Spinal cord (tissue), 9 donors: ENCODE measurements at regions not wholly inside any gene's neighbourhood (a gene's known extent, or its start where the extent isn't known, plus 50 kb on each side); places are given as distances from the start of the nearest gene placed in this dataset.

Experiments used
- DNase-seq, 6 donors: peaks; one replicate each; pipeline versions ENCODE4 v3.0.0 to v3.0.0-alpha.2; 2013 to 2015; ENCODE audit warnings: low spot score in 6 of 6, low read depth in 4 of 6
- H3K27ac ChIP-seq: one replicate; pipeline ENCODE4 v1.5.1; 2013; ENCODE audit warnings: low read depth, low read length, control low read depth
- H3K27me3 ChIP-seq: one replicate; pipeline ENCODE4 v1.6.1; 2013; ENCODE audit warnings: low read length; ENCODE audit not compliant: control insufficient read depth, insufficient read depth
- H3K36me3 ChIP-seq: one replicate; pipeline ENCODE4 v1.6.1; 2013; ENCODE audit warnings: low read length; ENCODE audit not compliant: control insufficient read depth, insufficient read depth
- H3K4me1 ChIP-seq: one replicate; pipeline ENCODE4 v1.6.1; 2013; ENCODE audit warnings: low read length; ENCODE audit not compliant: control insufficient read depth, insufficient read depth
- H3K4me3 ChIP-seq: one replicate; pipeline ENCODE4 v1.5.1; 2013; ENCODE audit warnings: low read depth, low read length, control low read depth
- H3K9me3 ChIP-seq: one replicate; pipeline ENCODE4 v1.6.1; 2013; ENCODE audit warnings: low read length; ENCODE audit not compliant: control insufficient read depth, insufficient read depth
- WGBS: methylation state at CpG from one replicate; pipeline ENCODE4 v1.1.5; 2013; ENCODE audit warnings: missing lambda C conversion rate; ENCODE audit not compliant: insufficient coverage; 5-methylcytosine and 5-hydroxymethylcytosine counted together
- donor health status: healthy.

- Histone ChIP-seq H3K4me3 (no peak overlapping the region), H3K27ac (no peak overlapping the region)
- WGBS = no CpG with 5 or more reads among the region's 1 CpG
Observed at GRCh38 chr4:166625018-166625637, 609.2 kb downstream of the SPOCK3 start.

GRCh38 chr4:166628454-166628853 lies 605.8 kb downstream of the SPOCK3 start:
- DNase-seq = peak in 1 of 6 donors; percentile 53
- H3K9me3 ChIP-seq = no peaks in the 10 kb centered on the region
- no peak overlapping the region for H3K4me3 ChIP-seq
- H3K27ac ChIP-seq = no peak overlapping the region
- WGBS = no CpG with 5 or more reads among the region's 2 CpGs
- no peaks in the 10 kb centered on the region for H3K36me3 ChIP-seq
- no peaks in the 10 kb centered on the region for H3K27me3 ChIP-seq
- H3K4me1 ChIP-seq = no peaks in the 10 kb centered on the region

More at GRCh38 chr4:166625018-166625637, 609.2 kb downstream of the SPOCK3 start:
- Histone ChIP-seq H3K4me1 (no peaks in the 10 kb centered on the region), H3K27me3 (no peaks in the 10 kb centered on the region), H3K36me3 (no peaks in the 10 kb centered on the region), H3K9me3 (no peaks in the 10 kb centered on the region)
- DNase-seq = no peak

- DNase-seq = no peak
- no peak overlapping the region for H3K27ac ChIP-seq
- H3K36me3 ChIP-seq = no peaks in the 10 kb centered on the region
- no peaks in the 10 kb centered on the region for H3K27me3 ChIP-seq
- no peaks in the 10 kb centered on the region for H3K9me3 ChIP-seq
- H3K4me3 ChIP-seq = no peak overlapping the region
- no peaks in the 10 kb centered on the region for H3K4me1 ChIP-seq
- WGBS = no CpG with 5 or more reads among the region's 2 CpGs
Observed at GRCh38 chr4:166635367-166635766, 598.9 kb downstream of the SPOCK3 start.

- H3K4me3 ChIP-seq = no peak overlapping the region
- H3K4me1 ChIP-seq = no peaks in the 10 kb centered on the region
- WGBS = 94% methylated on average over 2 of the region's 2 CpGs
- H3K36me3 ChIP-seq = no peaks in the 10 kb centered on the region
- H3K27ac ChIP-seq = no peak overlapping the region
- H3K27me3 ChIP-seq = no peaks in the 10 kb centered on the region
- no peak for DNase-seq
- H3K9me3 ChIP-seq = no peaks in the 10 kb centered on the region
Observed at GRCh38 chr4:166637816-166638215, 596.5 kb downstream of the SPOCK3 start.

GRCh38 chr4:166655231-166655630 lies 579.1 kb downstream of the SPOCK3 start:
- no peak for DNase-seq
- H3K27me3 ChIP-seq = no peaks in the 10 kb centered on the region
- H3K9me3 ChIP-seq = no peaks in the 10 kb centered on the region
- H3K36me3 ChIP-seq = no peaks in the 10 kb centered on the region
- WGBS = no CpG with 5 or more reads among the region's 1 CpG
- H3K4me1 ChIP-seq = no peaks in the 10 kb centered on the region
- H3K27ac ChIP-seq = no peak overlapping the region
- no peak overlapping the region for H3K4me3 ChIP-seq

GRCh38 chr4:166655705-166656104 lies 578.6 kb downstream of the SPOCK3 start:
- DNase-seq = no peak
- Histone ChIP-seq H3K27ac (no peak overlapping the region), H3K4me3 (no peak overlapping the region), H3K9me3 (no peaks in the 10 kb centered on the region), H3K36me3 (no peaks in the 10 kb centered on the region), H3K27me3 (no peaks in the 10 kb centered on the region), H3K4me1 (no peaks in the 10 kb centered on the region)
- 75% methylated on average over 4 of the region's 5 CpGs for WGBS

GRCh38 chr4:166657261-166657660 lies 577.0 kb downstream of the SPOCK3 start:
- Histone ChIP-seq H3K27ac (no peak overlapping the region), H3K36me3 (no peaks in the 10 kb centered on the region), H3K4me1 (no peaks in the 10 kb centered on the region), H3K27me3 (no peaks in the 10 kb centered on the region), H3K4me3 (no peak overlapping the region), H3K9me3 (no peaks in the 10 kb centered on the region)
- WGBS = 70% methylated on average over 2 of the region's 3 CpGs
- DNase-seq = no peak

GRCh38 chr4:166658585-166658984 lies 575.7 kb downstream of the SPOCK3 start:
- no peak for DNase-seq
- H3K4me3 ChIP-seq = no peak overlapping the region
- H3K4me1 ChIP-seq = no peaks in the 10 kb centered on the region
- WGBS = no CpG with 5 or more reads among the region's 1 CpG
- H3K27me3 ChIP-seq = no peaks in the 10 kb centered on the region
- H3K36me3 ChIP-seq = no peaks in the 10 kb centered on the region
- no peak overlapping the region for H3K27ac ChIP-seq
- H3K9me3 ChIP-seq = no peaks in the 10 kb centered on the region

GRCh38 chr4:166662266-166662843 lies 571.9 kb downstream of the SPOCK3 start:
- 35% methylated on average over 3 of the region's 3 CpGs for WGBS

GRCh38 chr4:166670341-166670740 lies 564.0 kb downstream of the SPOCK3 start:
- Histone ChIP-seq H3K36me3 (no peaks in the 10 kb centered on the region), H3K27ac (no peak overlapping the region), H3K4me3 (no peak overlapping the region), H3K9me3 (no peaks in the 10 kb centered on the region), H3K4me1 (no peaks in the 10 kb centered on the region), H3K27me3 (no peaks in the 10 kb centered on the region)
- DNase-seq = no peak
- no CpG with 5 or more reads among the region's 1 CpG for WGBS

More at GRCh38 chr4:166662266-166662843, 571.9 kb downstream of the SPOCK3 start:
- Histone ChIP-seq H3K27me3 (no peaks in the 10 kb centered on the region), H3K36me3 (no peaks in the 10 kb centered on the region), H3K4me1 (no peaks in the 10 kb centered on the region), H3K9me3 (no peaks in the 10 kb centered on the region), H3K4me3 (no peak overlapping the region), H3K27ac (no peak overlapping the region)
- no peak for DNase-seq
